Mesodermal cell (in vitro differentiated cells): ENCODE measurements at regions not wholly inside any gene's neighbourhood (a gene's known extent, or its start where the extent isn't known, plus 50 kb on each side); places are given as distances from the start of the nearest gene placed in this dataset.

Experiments used
- H3K27ac ChIP-seq: 2 replicates; pipeline ENCODE4 v1.7.0; 2013; ENCODE audit warnings: mild to moderate bottlenecking, low read depth, low read length, moderate library complexity; ENCODE audit not compliant: severe bottlenecking
- H3K36me3 ChIP-seq: 2 replicates; pipeline ENCODE4 v1.7.1; 2013; ENCODE audit warnings: mild to moderate bottlenecking, low read length, moderate library complexity; ENCODE audit not compliant: control insufficient read depth, insufficient read depth
- H3K4me1 ChIP-seq: one replicate; pipeline ENCODE4 v1.7.1; 2013; ENCODE audit warnings: mild to moderate bottlenecking, low read length; ENCODE audit not compliant: insufficient read depth, control insufficient read depth, poor library complexity, severe bottlenecking
- H3K4me3 ChIP-seq: 2 replicates; pipeline ENCODE4 v1.7.0; 2013; ENCODE audit warnings: low read length, control low read depth, mild to moderate bottlenecking; ENCODE audit not compliant: insufficient read depth, poor library complexity, severe bottlenecking; ENCODE audit errors: extremely low read depth
- H3K9me3 ChIP-seq: 2 replicates; pipeline ENCODE4 v1.7.1; 2013; ENCODE audit warnings: mild to moderate bottlenecking, low read length, moderate library complexity; ENCODE audit not compliant: control insufficient read depth
- WGBS, 2 experiments: methylation state at CpG; one replicate each; pipeline ENCODE4 v1.1.5; 2013; ENCODE audit warnings: missing lambda C conversion rate in 2 of 2; ENCODE audit not compliant: insufficient coverage in 2 of 2; 5-methylcytosine and 5-hydroxymethylcytosine counted together

GRCh38 chr13:103958691-103959090 lies 892.5 kb upstream of the SLC10A2 start:
- Histone ChIP-seq H3K4me1 (peaks cover 4% of the 10 kb centered on the region), H3K9me3 (no peaks in the 10 kb centered on the region), H3K36me3 (no peaks in the 10 kb centered on the region), H3K27ac (no peak overlapping the region), H3K4me3 (no peak overlapping the region)
- 85% methylated on average over 2 of the region's 2 CpGs; no CpG with 5 or more reads in 1 of the 2 experiments for WGBS, 2 experiments

DNA sequence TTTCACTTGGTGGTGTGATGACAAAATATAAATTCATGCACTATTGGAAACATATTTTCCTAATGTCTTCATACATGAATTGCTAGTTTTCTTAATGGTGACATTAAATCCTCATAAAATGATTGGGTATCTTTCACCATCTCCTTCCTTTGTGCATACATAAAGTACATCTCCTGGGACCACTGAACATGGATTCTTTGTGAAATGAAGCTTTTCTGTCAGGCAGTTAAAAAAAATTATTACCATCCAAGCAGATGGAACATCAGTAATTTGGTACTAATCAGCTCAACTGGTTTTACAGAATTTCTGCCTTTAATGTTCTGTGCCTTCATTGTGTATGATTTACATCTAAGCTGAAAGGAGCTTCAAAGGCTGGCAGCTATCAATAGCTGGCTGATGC lies 891.7 kb upstream of the SLC10A2 start:
- H3K36me3 ChIP-seq = no peaks in the 10 kb centered on the region
- no peaks in the 10 kb centered on the region for H3K9me3 ChIP-seq
- H3K4me1 ChIP-seq = peaks cover 4% of the 10 kb centered on the region
- no peak overlapping the region for H3K4me3 ChIP-seq
- H3K27ac ChIP-seq = no peak overlapping the region

GRCh38 chr13:103953859-103954258 lies 887.6 kb upstream of the SLC10A2 start:
- Histone ChIP-seq H3K27ac (no peak overlapping the region), H3K9me3 (no peaks in the 10 kb centered on the region), H3K4me1 (no peaks in the 10 kb centered on the region), H3K36me3 (no peaks in the 10 kb centered on the region), H3K4me3 (no peak overlapping the region)
- 87 to 98% methylated on average over 4 of the region's 6 CpGs for WGBS, 2 experiments

- Histone ChIP-seq H3K4me3 (no peak overlapping the region), H3K36me3 (no peaks in the 10 kb centered on the region), H3K9me3 (no peaks in the 10 kb centered on the region), H3K27ac (no peak overlapping the region), H3K4me1 (no peaks in the 10 kb centered on the region)
- WGBS, 2 experiments = no CpG with 5 or more reads among the region's 1 CpG
Measured at GRCh38 chr13:103952183-103952582, 886.0 kb upstream of the SLC10A2 start.

GRCh38 chr13:103948426-103948825 lies 882.2 kb upstream of the SLC10A2 start:
- Histone ChIP-seq H3K36me3 (no peaks in the 10 kb centered on the region), H3K9me3 (peaks cover 4% of the 10 kb centered on the region), H3K27ac (peak overlapping the region; percentile 37), H3K4me1 (no peaks in the 10 kb centered on the region), H3K4me3 (no peak overlapping the region)
- 87 to 88% methylated on average over 4 to 5 of the region's 6 CpGs for WGBS, 2 experiments

DNA sequence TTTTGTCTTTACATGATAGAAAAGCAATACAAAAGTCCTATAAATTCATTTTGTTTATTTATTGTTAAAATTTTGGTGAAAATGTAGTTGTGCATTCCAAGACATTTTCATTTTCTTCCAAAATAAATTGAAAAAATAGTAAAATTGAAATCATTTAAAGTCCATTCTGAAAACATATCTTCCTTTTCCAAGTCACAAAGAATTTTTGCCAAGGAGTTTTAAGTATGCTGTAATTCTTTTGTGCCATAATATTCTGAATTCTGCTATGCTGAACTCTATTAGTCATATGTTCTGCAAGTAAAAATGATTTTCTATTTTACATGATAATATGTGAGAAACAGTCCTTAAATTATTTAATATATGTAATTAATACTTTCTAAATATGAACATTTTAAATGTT lies 879.6 kb upstream of the SLC10A2 start:
- no peak overlapping the region for H3K4me3 ChIP-seq
- no peaks in the 10 kb centered on the region for H3K36me3 ChIP-seq
- H3K4me1 ChIP-seq = no peaks in the 10 kb centered on the region
- peaks cover 7% of the 10 kb centered on the region for H3K9me3 ChIP-seq
- H3K27ac ChIP-seq = no peak overlapping the region

GRCh38 chr13:103941506-103942140 lies 875.4 kb upstream of the SLC10A2 start:
- 80% methylated on average over 1 of the region's 1 CpG; no CpG with 5 or more reads in 1 of the 2 experiments for WGBS, 2 experiments

GRCh38 chr13:103935117-103935516 lies 868.9 kb upstream of the SLC10A2 start:
- no peak overlapping the region for H3K27ac ChIP-seq
- H3K4me3 ChIP-seq = no peak overlapping the region
- H3K36me3 ChIP-seq = no peaks in the 10 kb centered on the region
- H3K9me3 ChIP-seq = peaks cover 9% of the 10 kb centered on the region
- no peaks in the 10 kb centered on the region for H3K4me1 ChIP-seq
- 87 to 100% methylated on average over 2 to 3 of the region's 4 CpGs for WGBS, 2 experiments

More at GRCh38 chr13:103941506-103942140, 875.4 kb upstream of the SLC10A2 start:
- H3K4me1 ChIP-seq = no peaks in the 10 kb centered on the region
- H3K4me3 ChIP-seq = no peak overlapping the region
- H3K9me3 ChIP-seq = peaks cover 7% of the 10 kb centered on the region
- H3K27ac ChIP-seq = no peak overlapping the region
- no peaks in the 10 kb centered on the region for H3K36me3 ChIP-seq

- Histone ChIP-seq H3K4me3 (no peak overlapping the region), H3K36me3 (no peaks in the 10 kb centered on the region), H3K9me3 (peaks cover 9% of the 10 kb centered on the region), H3K27ac (no peak overlapping the region), H3K4me1 (no peaks in the 10 kb centered on the region)
- WGBS, 2 experiments = 77 to 96% methylated on average over 5 to 9 of the region's 12 CpGs
Measured at GRCh38 chr13:103931885-103932284, 865.7 kb upstream of the SLC10A2 start.

- Histone ChIP-seq H3K36me3 (no peaks in the 10 kb centered on the region), H3K27ac (no peak overlapping the region), H3K4me3 (no peak overlapping the region), H3K9me3 (peaks cover 9% of the 10 kb centered on the region), H3K4me1 (no peaks in the 10 kb centered on the region)
- 87 to 93% methylated on average over 2 of the region's 3 CpGs for WGBS, 2 experiments
Measured at GRCh38 chr13:103931331-103931845, 865.2 kb upstream of the SLC10A2 start.

DNA sequence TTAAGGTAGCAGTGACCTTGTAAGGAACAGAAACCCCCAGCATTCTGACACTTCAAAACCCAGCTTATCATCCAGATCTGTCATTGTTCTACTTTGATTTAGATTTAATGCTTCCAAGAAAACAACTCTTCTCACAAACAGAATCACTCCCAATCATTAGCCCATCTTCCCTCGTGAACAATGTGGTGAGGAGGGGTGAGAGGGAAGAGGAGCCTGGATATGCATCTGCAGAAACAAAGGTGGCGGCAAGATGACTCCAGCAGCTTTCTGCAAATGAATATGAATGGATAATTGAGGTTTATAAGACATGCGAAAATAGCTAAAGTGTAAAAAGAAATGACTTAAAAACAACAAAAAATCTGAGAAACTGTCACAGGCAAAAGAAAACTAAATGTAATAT lies 859.9 kb upstream of the SLC10A2 start:
- Histone ChIP-seq H3K4me1 (no peaks in the 10 kb centered on the region), H3K4me3 (no peak overlapping the region), H3K36me3 (no peaks in the 10 kb centered on the region), H3K9me3 (no peaks in the 10 kb centered on the region), H3K27ac (no peak overlapping the region)
- WGBS, 2 experiments = 80 to 100% methylated on average over 1 of the region's 3 CpGs
